Large intestine (tissue), 3 donors: ENCODE measurements at regions not wholly inside any gene's neighbourhood (a gene's known extent, or its start where the extent isn't known, plus 50 kb on each side); places are given as distances from the start of the nearest gene placed in this dataset.
"Not testable (repeated sequence)": the region's sequence is repeated elsewhere in the genome, so short reads cannot be mapped to it uniquely, and the experiment has no call there.

Source experiments
- DNase-seq, 2 donors: peaks; one replicate each; pipeline versions ENCODE4 v3.0.0 to v3.0.0-alpha.2; 2013
- H3K27ac ChIP-seq: one replicate; pipeline ENCODE4 v1.5.1; 2013; ENCODE audit warnings: low read length
- H3K27me3 ChIP-seq: 2 replicates; pipeline ENCODE4 v1.6.1; 2013; ENCODE audit warnings: low read length; ENCODE audit not compliant: control insufficient read depth, insufficient read depth
- H3K36me3 ChIP-seq: 2 replicates; pipeline ENCODE4 v1.6.1; 2013; ENCODE audit warnings: low read length; ENCODE audit not compliant: control insufficient read depth, insufficient read depth
- H3K4me1 ChIP-seq: one replicate; pipeline ENCODE4 v1.6.1; 2013; ENCODE audit warnings: low read length; ENCODE audit not compliant: control insufficient read depth, insufficient read depth
- H3K4me3 ChIP-seq: one replicate; pipeline ENCODE4 v1.5.1; 2013; ENCODE audit warnings: low read length
- H3K9me3 ChIP-seq: one replicate; pipeline ENCODE4 v1.6.1; 2013; ENCODE audit warnings: mild to moderate bottlenecking, low read depth, low read length, moderate library complexity; ENCODE audit not compliant: control insufficient read depth
- WGBS: methylation state at CpG from one replicate; pipeline ENCODE4 v1.1.5; 2013; ENCODE audit warnings: low lambda C conversion rate; ENCODE audit not compliant: insufficient coverage; 5-methylcytosine and 5-hydroxymethylcytosine counted together

- not testable (repeated sequence) for H3K27me3 ChIP-seq, H3K4me3 ChIP-seq, H3K9me3 ChIP-seq, H3K36me3 ChIP-seq, H3K27ac ChIP-seq, H3K4me1 ChIP-seq, DNase-seq
- 83% methylated on average over 1 of the region's 2 CpGs for WGBS
Measured at GRCh38 chr2:175777337-175777736, 224.7 kb downstream of the LNPK start.

- no CpG with 5 or more reads among the region's 1 CpG for WGBS
- Histone ChIP-seq H3K27ac (no peak overlapping the region), H3K36me3 (no peaks in the 10 kb centered on the region), H3K27me3 (no peaks in the 10 kb centered on the region), H3K4me1 (no peaks in the 10 kb centered on the region), H3K9me3 (no peaks in the 10 kb centered on the region), H3K4me3 (no peak overlapping the region)
- DNase-seq, result no peak
Measured at GRCh38 chr2:175769200-175769599, 232.9 kb downstream of the LNPK start.

- H3K4me1 ChIP-seq, result no peaks in the 10 kb centered on the region
- no peak overlapping the region for H3K4me3 ChIP-seq
- H3K9me3 ChIP-seq, result no peaks in the 10 kb centered on the region
- no peaks in the 10 kb centered on the region for H3K27me3 ChIP-seq
- DNase-seq, result no peak
- H3K27ac ChIP-seq, result no peak overlapping the region
- WGBS, result no CpG with 5 or more reads among the region's 3 CpGs
- no peaks in the 10 kb centered on the region for H3K36me3 ChIP-seq
Measured at GRCh38 chr2:175766880-175767279, 235.2 kb downstream of the LNPK start.

GRCh38 chr2:175755656-175756386, 246.2 kb downstream of the LNPK start:
- no peaks in the 10 kb centered on the region for H3K9me3 ChIP-seq

GRCh38 chr2:175755169-175755568, 246.9 kb downstream of the LNPK start:
- no peaks in the 10 kb centered on the region for H3K27me3 ChIP-seq
- no peaks in the 10 kb centered on the region for H3K9me3 ChIP-seq
- H3K27ac ChIP-seq, result no peak overlapping the region
- no peaks in the 10 kb centered on the region for H3K36me3 ChIP-seq
- H3K4me3 ChIP-seq, result no peak overlapping the region
- no peaks in the 10 kb centered on the region for H3K4me1 ChIP-seq
- peak in 1 of 2 donors; percentile 16 for DNase-seq

More at GRCh38 chr2:175755656-175756386, 246.2 kb downstream of the LNPK start:
- Histone ChIP-seq H3K27me3 (no peaks in the 10 kb centered on the region), H3K27ac (no peak overlapping the region), H3K36me3 (no peaks in the 10 kb centered on the region), H3K4me1 (no peaks in the 10 kb centered on the region), H3K4me3 (no peak overlapping the region)
- no peak for DNase-seq
- 60% methylated on average over 2 of the region's 4 CpGs for WGBS

- no peak overlapping the region for H3K4me3 ChIP-seq
- no peaks in the 10 kb centered on the region for H3K4me1 ChIP-seq
- no peaks in the 10 kb centered on the region for H3K36me3 ChIP-seq
- DNase-seq, result peak; percentile 5 to 41
- H3K9me3 ChIP-seq, result no peaks in the 10 kb centered on the region
- H3K27me3 ChIP-seq, result no peaks in the 10 kb centered on the region
- H3K27ac ChIP-seq, result no peak overlapping the region
- 18% methylated on average over 4 of the region's 4 CpGs for WGBS
Measured at GRCh38 chr2:175750195-175750594, 251.9 kb downstream of the LNPK start.

- Histone ChIP-seq H3K9me3 (no peaks in the 10 kb centered on the region), H3K27ac (no peak overlapping the region), H3K4me1 (no peaks in the 10 kb centered on the region), H3K36me3 (no peaks in the 10 kb centered on the region), H3K27me3 (no peaks in the 10 kb centered on the region), H3K4me3 (no peak overlapping the region)
- 60% methylated on average over 1 of the region's 1 CpG for WGBS
- DNase-seq, result no peak
Measured at GRCh38 chr2:175745911-175746310, 256.2 kb downstream of the LNPK start.

- Histone ChIP-seq H3K9me3 (no peaks in the 10 kb centered on the region), H3K4me3 (no peak overlapping the region), H3K4me1 (no peaks in the 10 kb centered on the region), H3K36me3 (no peaks in the 10 kb centered on the region), H3K27me3 (no peaks in the 10 kb centered on the region), H3K27ac (no peak overlapping the region)
- DNase-seq, result no peak
- WGBS, result no CpG with 5 or more reads among the region's 8 CpGs
Measured at GRCh38 chr2:175744000-175744399, 258.1 kb downstream of the LNPK start.

GRCh38 chr2:175743011-175743410, 259.1 kb downstream of the LNPK start:
- H3K27me3 ChIP-seq, result no peaks in the 10 kb centered on the region
- H3K36me3 ChIP-seq, result no peaks in the 10 kb centered on the region
- DNase-seq, result no peak
- no peaks in the 10 kb centered on the region for H3K9me3 ChIP-seq
- no peak overlapping the region for H3K27ac ChIP-seq
- WGBS, result no CpG with 5 or more reads among the region's 1 CpG
- H3K4me3 ChIP-seq, result no peak overlapping the region
- no peaks in the 10 kb centered on the region for H3K4me1 ChIP-seq

GRCh38 chr2:175742367-175742766, 259.7 kb downstream of the LNPK start:
- H3K9me3 ChIP-seq, result no peaks in the 10 kb centered on the region
- no peak for DNase-seq
- H3K4me1 ChIP-seq, result no peaks in the 10 kb centered on the region
- H3K27ac ChIP-seq, result no peak overlapping the region
- H3K4me3 ChIP-seq, result no peak overlapping the region
- no CpG with 5 or more reads among the region's 3 CpGs for WGBS
- H3K36me3 ChIP-seq, result no peaks in the 10 kb centered on the region
- no peaks in the 10 kb centered on the region for H3K27me3 ChIP-seq

GRCh38 chr2:175741164-175741563, 260.9 kb downstream of the LNPK start:
- Histone ChIP-seq H3K9me3 (no peaks in the 10 kb centered on the region), H3K36me3 (no peaks in the 10 kb centered on the region), H3K4me3 (no peak overlapping the region), H3K27me3 (no peaks in the 10 kb centered on the region), H3K27ac (no peak overlapping the region), H3K4me1 (no peaks in the 10 kb centered on the region)
- DNase-seq, result no peak
